ENCODE measurements at regions not wholly inside any gene's neighbourhood (a gene's known extent, or its start where the extent isn't known, plus 50 kb on each side); places are given as distances from the start of the nearest gene placed in this dataset.

GRCh38 chr11:70491696-70492472, 93.6 kb downstream of the CTTN start:
- no peak for TF ChIP-seq CTCF (IDR thresholded peaks at IDR 0.05; ENCODE audit: borderline replicate concordance, insufficient read depth, low read depth, low read length)
- H3K4me3 ChIP-seq (ENCODE audit: low read depth, low read length), result no peak overlapping the region

GRCh38 chr11:70493089-70493474, 94.8 kb downstream of the CTTN start:
- TF ChIP-seq CTCF (IDR thresholded peaks at IDR 0.05; ENCODE audit: borderline replicate concordance, insufficient read depth, low read depth, low read length), result no peak
- H3K4me3 ChIP-seq (ENCODE audit: low read depth, low read length), result no peak overlapping the region

- no peak overlapping the region for H3K4me3 ChIP-seq (ENCODE audit: low read depth, low read length)
- no peak for TF ChIP-seq CTCF (IDR thresholded peaks at IDR 0.05; ENCODE audit: borderline replicate concordance, insufficient read depth, low read depth, low read length)
Observed at GRCh38 chr11:70493891-70494290, 95.6 kb downstream of the CTTN start.

GRCh38 chr11:70494559-70495350, 96.4 kb downstream of the CTTN start:
- no peak for TF ChIP-seq CTCF (IDR thresholded peaks at IDR 0.05; ENCODE audit: borderline replicate concordance, insufficient read depth, low read depth, low read length)
- H3K4me3 ChIP-seq (ENCODE audit: low read depth, low read length), result no peak overlapping the region

- no peak for TF ChIP-seq CTCF (IDR thresholded peaks at IDR 0.05; ENCODE audit: borderline replicate concordance, insufficient read depth, low read depth, low read length)
- H3K4me3 ChIP-seq (ENCODE audit: low read depth, low read length), result no peak overlapping the region
Observed at GRCh38 chr11:70495351-70496310, 97.3 kb downstream of the CTTN start.

- TF ChIP-seq CTCF (IDR thresholded peaks at IDR 0.05; ENCODE audit: borderline replicate concordance, insufficient read depth, low read depth, low read length), result no peak
- H3K4me3 ChIP-seq (ENCODE audit: low read depth, low read length), result no peak overlapping the region
Observed at GRCh38 chr11:70496591-70497535, 98.5 kb downstream of the CTTN start.
